GM21786 (cell line): ENCODE measurements at regions not wholly inside any gene's neighbourhood (a gene's known extent, or its start where the extent isn't known, plus 50 kb on each side); places are given as distances from the start of the nearest gene placed in this dataset.
A peak's percentile ranks its signal among the peaks of the same experiment; 100 is the strongest.
"Not testable (repeated sequence)": the region's sequence is repeated elsewhere in the genome, so short reads cannot be mapped to it uniquely, and the experiment has no call there.

Experiments used
- ATAC-seq: cut with Tn5 transposase; IDR thresholded peaks from one replicate; pipeline ENCODE4 v1.9.1; 2021; ENCODE audit not compliant: unreplicated experiment

DNA sequence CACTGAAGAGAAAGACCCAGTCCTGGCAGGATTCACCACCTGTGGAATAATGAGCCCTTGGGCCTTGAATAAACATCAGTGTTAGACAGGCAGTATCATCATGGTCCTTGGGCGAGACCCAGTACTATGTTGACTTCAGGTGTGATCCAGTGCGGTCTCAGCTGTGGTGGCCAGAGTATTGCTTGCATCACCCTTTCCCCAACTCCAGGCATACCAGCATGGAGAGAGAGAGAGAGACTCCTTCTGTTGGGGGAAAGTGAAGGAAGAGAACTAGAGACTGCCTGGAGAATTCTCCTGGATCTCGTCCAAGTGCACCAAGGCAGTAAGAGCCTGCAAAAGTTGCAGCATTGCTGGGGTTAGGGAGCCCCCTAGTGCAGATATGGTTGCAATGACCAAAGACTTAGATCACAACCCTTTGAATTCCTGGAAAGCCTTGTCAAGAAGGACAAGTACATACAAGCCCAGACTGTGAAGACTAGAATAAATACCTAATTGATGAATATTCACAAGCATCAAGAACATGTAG, 61.1 kb upstream of the VAMP7 start:
- ATAC-seq = peak; percentile 69

- ATAC-seq = no peak
These were observed 61.6 kb upstream of the VAMP7 start for GRCh38 chrX:155819525-155819924.

DNA sequence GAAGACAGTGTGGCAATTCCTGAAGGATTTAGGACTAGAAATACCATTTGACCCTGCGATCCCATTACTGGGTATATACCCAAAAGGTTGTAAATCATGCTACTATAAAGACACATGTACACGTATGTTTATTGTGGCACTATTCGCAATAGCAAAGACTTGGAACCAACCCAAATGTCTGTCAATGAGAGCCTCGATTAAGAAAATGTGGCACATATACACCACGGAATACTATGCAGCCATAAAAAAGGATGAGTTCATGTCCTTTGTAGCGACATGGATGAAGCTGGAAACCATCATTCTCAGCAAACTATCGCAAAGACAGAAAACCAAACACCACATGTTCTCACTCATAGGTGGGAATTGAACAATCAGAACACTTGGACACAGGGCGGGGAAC, 66.8 kb upstream of the VAMP7 start:
- not testable (repeated sequence) for ATAC-seq

DNA sequence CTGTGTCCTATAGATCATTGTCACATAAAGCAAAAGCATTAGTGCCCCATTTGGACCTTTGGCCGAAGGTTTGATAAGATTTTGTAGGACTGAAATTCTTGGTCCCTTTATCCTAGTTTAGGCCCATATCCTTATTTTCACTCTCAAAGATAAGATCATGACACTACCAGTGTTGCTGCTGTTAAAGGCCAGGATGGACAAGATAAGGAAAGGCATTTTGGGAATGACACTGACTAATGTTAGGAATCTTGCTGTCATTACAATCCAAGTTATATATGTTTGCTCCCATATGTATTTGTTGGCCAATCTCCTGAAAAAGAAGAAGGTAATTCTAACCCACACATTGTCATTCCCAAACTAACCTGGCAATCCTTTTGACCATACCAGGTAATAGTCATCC, 101.3 kb upstream of the VAMP7 start:
- ATAC-seq = no peak

GRCh38 chrX:155778844-155779553, 102.1 kb upstream of the VAMP7 start:
- ATAC-seq = no peak

DNA sequence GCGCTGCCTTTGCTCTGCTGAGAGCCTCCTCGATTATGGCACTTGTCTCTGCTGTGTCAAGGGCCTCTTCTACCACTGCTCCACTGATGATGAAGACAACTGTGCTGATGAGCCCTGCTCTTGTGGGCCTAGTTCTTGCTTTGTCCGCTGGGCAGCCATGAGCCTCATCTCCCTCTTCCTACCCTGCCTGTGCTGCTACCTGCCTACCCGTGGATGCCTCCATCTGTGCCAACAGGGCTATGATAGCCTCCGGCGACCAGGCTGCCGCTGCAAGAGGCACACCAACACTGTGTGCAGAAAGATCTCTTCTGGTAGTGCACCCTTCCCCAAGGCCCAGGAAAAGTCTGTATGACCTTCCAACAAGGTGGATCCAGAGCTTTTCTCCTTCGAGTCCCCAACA, 106.8 kb upstream of the VAMP7 start:
- no peak for ATAC-seq

DNA sequence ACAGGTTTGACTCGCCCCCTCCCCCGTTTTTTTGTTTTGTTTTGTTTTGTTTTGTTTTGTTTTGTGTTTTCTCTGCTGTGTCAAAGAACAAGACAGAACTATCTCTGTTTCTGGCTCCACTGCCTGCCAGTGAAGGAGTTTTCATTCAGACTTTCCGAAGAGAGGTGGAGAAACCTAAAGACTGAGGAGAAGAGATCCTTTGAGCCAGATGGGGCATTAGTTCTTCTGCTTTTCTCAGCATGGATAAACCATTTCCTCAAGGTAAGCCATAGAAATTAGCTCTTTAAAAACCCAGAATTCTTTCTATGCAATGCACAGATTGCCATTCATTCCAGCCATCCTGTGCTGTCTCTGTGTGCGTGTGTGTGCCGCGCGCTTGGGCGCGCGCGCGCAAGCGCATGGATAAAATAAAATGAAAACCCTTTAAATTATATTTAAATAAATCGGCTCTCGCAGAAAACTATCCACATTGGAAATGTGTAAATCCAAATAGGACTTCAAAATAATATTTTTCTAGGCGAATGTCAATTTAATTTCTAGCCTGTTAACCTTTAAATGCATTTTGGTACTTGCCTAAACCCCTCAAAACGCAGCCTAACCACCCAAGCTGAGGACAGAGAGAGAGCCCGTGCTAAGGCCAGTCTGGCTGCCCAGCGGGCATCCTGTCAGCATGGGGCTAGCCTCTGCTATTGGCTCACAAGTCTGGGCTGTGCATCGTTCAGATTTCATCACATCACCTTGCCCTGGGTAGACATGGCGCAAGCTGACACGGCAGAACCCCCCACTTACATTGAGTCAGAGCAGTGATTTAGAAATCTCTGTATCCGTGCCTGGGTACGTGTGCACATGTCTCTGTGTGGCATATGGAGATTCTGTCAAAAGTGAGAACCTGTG, 113.0 kb upstream of the VAMP7 start:
- no peak for ATAC-seq

GRCh38 chrX:155767051-155767875, 113.9 kb upstream of the VAMP7 start:
- no peak for ATAC-seq

DNA sequence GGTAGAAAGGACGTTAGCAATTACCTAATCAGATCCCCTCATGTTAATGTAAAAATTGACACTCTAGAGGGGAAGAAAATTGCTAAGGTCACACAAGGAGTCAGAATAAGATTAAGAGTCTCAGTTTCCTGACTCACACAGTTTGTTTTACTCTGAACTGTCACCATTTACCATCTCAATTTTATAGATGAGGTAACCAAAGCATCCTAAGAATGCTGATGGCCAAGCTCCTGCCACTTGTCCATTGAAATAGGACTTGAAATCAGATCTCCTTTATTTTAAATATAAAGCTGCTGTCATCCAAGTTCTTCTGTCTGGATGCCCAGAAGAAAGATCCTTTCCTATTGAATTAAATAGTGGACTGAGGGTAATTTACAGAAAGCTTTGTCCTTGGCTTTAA, 114.8 kb upstream of the VAMP7 start:
- no peak for ATAC-seq

GRCh38 chrX:155761185-155761584, 120.0 kb upstream of the VAMP7 start:
- ATAC-seq = no peak

DNA sequence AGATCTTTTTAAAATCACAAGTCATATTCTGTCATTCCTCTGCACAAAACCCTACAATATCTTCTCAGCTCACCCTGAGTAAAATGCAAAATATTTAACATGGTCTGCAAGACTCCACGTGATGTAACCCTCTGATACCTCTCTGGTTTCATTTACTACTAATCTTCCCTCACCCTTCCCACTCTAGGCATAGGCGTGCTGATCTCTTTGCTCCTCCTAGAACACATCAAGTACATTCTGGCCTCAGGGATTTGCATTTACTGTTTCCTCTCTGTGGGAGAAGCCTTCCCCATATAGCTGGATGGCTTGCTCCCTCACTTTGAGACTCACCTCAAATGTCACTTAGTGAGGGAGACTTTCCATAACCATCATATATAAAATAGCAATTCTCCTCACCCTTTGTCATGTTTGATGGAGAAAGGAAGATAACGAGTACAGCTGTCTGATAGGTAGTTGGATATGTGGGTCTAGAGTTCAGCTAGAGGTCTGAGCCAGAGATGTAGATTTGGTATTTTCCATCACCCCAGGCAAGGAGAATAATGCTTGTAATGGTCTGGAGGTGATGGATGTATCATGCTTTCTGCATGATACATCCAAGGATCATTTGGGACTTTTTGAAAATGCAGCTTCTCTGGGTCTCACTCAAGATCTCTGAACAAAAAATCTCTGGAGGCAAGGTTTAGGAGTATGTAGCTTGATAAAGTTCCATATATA, 123.9 kb upstream of the VAMP7 start:
- ATAC-seq = no peak

GRCh38 chrX:155755706-155756337, 125.3 kb upstream of the VAMP7 start:
- no peak for ATAC-seq

- ATAC-seq = no peak
These were observed 130.0 kb upstream of the VAMP7 start for GRCh38 chrX:155751131-155751530.

DNA sequence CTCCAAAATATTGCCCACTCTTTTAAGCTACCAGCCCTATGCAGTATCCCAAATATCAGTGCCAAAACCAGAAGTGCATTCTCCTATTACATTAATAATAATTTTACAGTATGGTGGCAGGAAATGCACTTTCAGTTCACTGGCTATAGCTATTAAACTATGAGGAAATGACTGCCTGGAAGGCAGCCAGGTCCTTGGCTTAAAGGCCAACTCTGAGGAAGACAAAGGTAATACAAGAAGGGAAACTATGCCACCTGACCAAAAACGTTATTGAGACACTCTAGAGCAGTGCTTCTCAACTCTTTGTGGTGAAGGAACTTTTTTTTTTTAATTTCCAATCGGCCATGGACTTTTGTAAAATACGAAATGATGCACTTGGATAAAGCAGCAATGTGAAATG, 133.6 kb upstream of the VAMP7 start:
- ATAC-seq = no peak

DNA sequence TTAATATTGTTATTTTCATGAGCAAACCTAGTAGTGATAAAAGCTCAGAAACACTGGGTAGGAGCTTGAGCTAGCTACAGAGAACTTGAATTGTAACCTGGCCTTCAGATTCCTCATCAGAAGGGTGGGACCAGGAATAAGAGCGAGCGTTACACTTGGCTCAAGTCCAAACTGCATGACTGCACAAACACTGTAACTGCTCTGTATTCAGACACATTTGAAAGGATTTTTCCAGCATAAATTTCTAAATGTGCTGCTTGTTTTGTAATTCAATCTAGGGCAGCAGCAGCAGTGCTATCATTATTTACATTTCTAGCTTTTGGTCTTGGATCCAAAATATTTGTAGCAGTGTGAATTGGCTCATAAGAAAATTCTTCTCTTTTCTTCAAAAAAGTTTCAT, 133.0 kb upstream of the TMLHE start:
- ATAC-seq = no peak

- ATAC-seq = no peak
These were observed 131.8 kb upstream of the TMLHE start for GRCh38 chrX:155744534-155744933.

DNA sequence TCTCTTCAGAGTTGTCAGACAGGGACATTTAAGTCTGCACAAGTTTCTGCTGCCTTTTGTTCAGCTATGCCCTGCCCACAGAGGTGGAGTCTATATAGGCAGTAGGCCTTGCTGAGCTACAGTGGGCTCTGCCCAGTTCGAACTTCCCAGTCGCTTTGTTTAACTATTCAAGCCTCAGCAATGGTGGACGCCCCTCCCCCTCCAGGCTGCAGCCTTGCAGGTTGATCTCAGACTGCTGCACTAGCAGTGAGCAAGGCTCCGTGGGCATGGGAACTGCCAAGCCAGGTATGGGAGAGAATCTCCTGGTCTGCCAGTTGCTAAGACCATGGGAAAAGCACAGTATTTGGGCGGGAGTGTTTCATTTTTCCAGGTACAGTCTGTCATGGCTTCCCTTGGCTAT, 115.6 kb upstream of the TMLHE start:
- ATAC-seq = not testable (repeated sequence)

DNA sequence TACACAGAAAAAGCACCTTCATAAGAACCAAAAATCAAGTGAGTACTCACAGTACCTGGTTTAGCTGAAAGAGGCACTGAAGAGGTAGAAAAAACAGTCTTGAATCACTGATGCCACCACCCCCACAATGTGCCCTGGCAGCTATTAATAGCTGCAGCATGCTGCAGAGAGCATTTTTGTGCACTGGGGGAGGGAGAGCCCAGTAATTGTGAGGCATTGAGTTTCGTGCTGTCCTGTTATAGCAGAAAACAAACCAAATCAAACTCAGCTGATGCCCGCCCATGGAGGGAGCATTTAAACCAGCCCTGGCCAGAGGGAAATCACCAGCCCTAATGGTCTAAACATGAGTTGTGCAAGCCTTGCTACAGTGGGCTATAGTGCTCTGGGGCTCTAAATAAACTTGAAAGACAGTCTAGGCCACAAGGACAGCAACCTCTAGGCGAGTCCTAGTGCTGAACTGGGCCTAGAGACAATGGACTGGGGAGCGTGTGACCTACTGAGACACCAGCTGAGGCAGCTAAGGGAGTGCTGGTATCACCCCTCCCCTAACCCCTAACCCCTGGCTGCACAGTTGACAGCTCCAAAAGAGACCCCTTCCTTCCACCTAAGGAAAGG, 106.3 kb upstream of the TMLHE start:
- ATAC-seq = no peak

- no peak for ATAC-seq
These were observed 102.4 kb upstream of the TMLHE start for GRCh38 chrX:155715141-155715540.

DNA sequence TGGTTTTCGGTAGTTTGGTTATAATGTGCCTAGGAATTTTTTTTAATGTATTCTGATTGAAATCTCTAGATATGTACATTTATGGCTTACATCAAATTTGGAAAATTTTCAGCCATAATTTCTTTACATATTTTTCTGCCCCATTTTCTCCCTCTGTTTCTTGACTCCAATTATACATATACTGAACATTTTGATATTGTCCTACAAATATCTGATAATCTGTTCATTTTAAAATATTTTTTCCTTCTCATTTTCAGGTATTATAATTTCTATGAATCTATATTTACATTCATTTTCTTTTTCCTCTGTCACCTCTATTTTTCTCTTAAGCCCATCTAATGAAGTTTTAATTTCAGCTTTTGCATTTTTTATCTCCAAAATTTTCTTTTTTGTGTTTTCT, 82.7 kb upstream of the TMLHE start:
- no peak for ATAC-seq
